K562 (cell line): ENCODE measurements at regions not wholly inside any gene's neighbourhood (a gene's known extent, or its start where the extent isn't known, plus 50 kb on each side); places are given as distances from the start of the nearest gene placed in this dataset.
"Not testable (repeated sequence)": the region's sequence is repeated elsewhere in the genome, so short reads cannot be mapped to it uniquely, and the experiment has no call there.

ENCODE experiments used
- ATAC-seq: fragments of 200-7000 bp; cut with Tn5 transposase; 3 replicates; pipeline ENCODE4 v1.9.1; 2020; ENCODE audit warnings: moderate library complexity
- BruUV-seq: library from RNA; stranded (reverse); fragments of 400-500 nt; replicated peaks from 2 replicates; lab custom pipeline; 2021; lab: Mats Ljungman, UMichigan
- CTCF ChIA-PET: fragments of 300-600 bp; formaldehyde crosslinking; extraction: SDS; loops from one replicate; lab custom pipeline; 2021; ENCODE audit warnings: low intra/inter-chr PET ratio; lab: Yijun Ruan, JAX
- POLR2A ChIA-PET: fragments of 300-600, 350-650 bp; sonication (Branson Sonifier 250); formaldehyde crosslinking; extraction: SDS; loops from one replicate; lab custom pipeline; 2021; ENCODE audit warnings: antibody characterized with exemption, inconsistent platforms; lab: Yijun Ruan, JAX
- DNase-seq, 4 experiments: peaks; one replicate each; pipeline versions ENCODE4 v3.0.0 to v3.0.0-alpha.2; 2011 to 2018; ENCODE audit warnings: low spot score in 3 of 4, mixed read lengths in 3 of 4; ENCODE audit errors: extremely low read depth in 1 of 4
- FAIRE-seq: peaks from 2 replicates; lab custom pipeline; 2011; peaks lifted over from hg19 to GRCh38; lab: Jason Lieb, UNC
- H2AFZ ChIP-seq: 2 replicates; pipeline ENCODE4 v1.6.0; 2011; ENCODE audit warnings: low read depth, low read length, control low read depth, inconsistent platforms
- H3K27ac ChIP-seq: fragments of 200-600 bp; 3 replicates; pipeline ENCODE4 v1.8.0; 2011; ENCODE audit warnings: low read depth, mild to moderate bottlenecking, control low read depth, inconsistent platforms, low read length, moderate library complexity, mixed read lengths; ENCODE audit errors: extremely low read depth
- H3K27me3 ChIP-seq, 2 experiments: fragments of 300-600 bp in 1 of 2; 2 replicates in 1 of 2; 3 replicates in 1 of 2; pipeline versions ENCODE4 v1.6.0 to v1.8.0; 2011; ENCODE audit warnings: inconsistent platforms in 2 of 2, low read length in 2 of 2, mild to moderate bottlenecking in 1 of 2, mixed read lengths in 1 of 2, moderate library complexity in 1 of 2; ENCODE audit not compliant: control insufficient read depth in 2 of 2, insufficient read depth in 2 of 2
- H3K36me3 ChIP-seq: fragments of 300-600 bp; 3 replicates; pipeline ENCODE4 v1.8.0; 2011; ENCODE audit warnings: mild to moderate bottlenecking, low read length, inconsistent platforms; ENCODE audit not compliant: control insufficient read depth, insufficient read depth
- H3K4me1 ChIP-seq, 2 experiments: fragments of 200-600 bp in 1 of 2; replicated peaks in 1 of 2; 2 replicates in 1 of 2; 3 replicates in 1 of 2; pipeline versions ENCODE4 v1.5.1 to v1.8.0; 2011; ENCODE audit warnings: inconsistent platforms in 2 of 2, low read length in 2 of 2, mild to moderate bottlenecking in 1 of 2, mixed read lengths in 1 of 2, moderate library complexity in 1 of 2; ENCODE audit not compliant: control insufficient read depth in 2 of 2, insufficient read depth in 2 of 2
- H3K4me2 ChIP-seq: 2 replicates; pipeline ENCODE4 v1.6.1; 2011; ENCODE audit warnings: low read length, control low read depth, inconsistent platforms, mixed read lengths; ENCODE audit not compliant: insufficient read depth
- H3K4me3 ChIP-seq: fragments of 200-600 bp; sonication (generic), shearing (Covaris generic); 2 replicates; pipeline ENCODE4 v1.5.1; 2016; ENCODE audit warnings: control low read depth, inconsistent platforms
- H3K79me2 ChIP-seq: fragments of 200-600 bp; 3 replicates; pipeline ENCODE4 v1.8.0; 2011; ENCODE audit warnings: low read length, inconsistent platforms; ENCODE audit not compliant: control insufficient read depth, insufficient read depth
- H3K9ac ChIP-seq, 2 experiments: 2 replicates each; pipeline versions ENCODE4 v1.6.0 to v1.6.1; 2011; ENCODE audit warnings: low read depth in 2 of 2, low read length in 2 of 2, control low read depth in 1 of 2, inconsistent platforms in 1 of 2, mild to moderate bottlenecking in 1 of 2, mixed read lengths in 1 of 2; ENCODE audit not compliant: insufficient read depth in 1 of 2
- H3K9me1 ChIP-seq: one replicate; pipeline ENCODE4 v1.6.0; 2011; ENCODE audit warnings: inconsistent platforms, mild to moderate bottlenecking, low read length, moderate library complexity; ENCODE audit not compliant: control insufficient read depth, insufficient read depth
- H3K9me3 ChIP-seq: replicated peaks from 2 replicates; pipeline ENCODE4 v1.5.1; 2011; ENCODE audit warnings: low read depth, low read length, inconsistent platforms; ENCODE audit not compliant: control insufficient read depth, insufficient read depth
- H4K20me1 ChIP-seq: replicated peaks from 2 replicates; pipeline ENCODE4 v1.6.1; 2011; ENCODE audit warnings: low read length, inconsistent platforms, mixed read lengths; ENCODE audit not compliant: control insufficient read depth, insufficient read depth
- NFIC ChIP-seq: fragments of 450-650 bp; IDR thresholded peaks from 2 replicates; pipeline ENCODE4 v1.6.1; 2017; ENCODE audit warnings: mild to moderate bottlenecking, inconsistent platforms
- RFX1 ChIP-seq: fragments of 450-650 bp; IDR thresholded peaks from 2 replicates; pipeline ENCODE4 v1.6.1; 2016; ENCODE audit warnings: mild to moderate bottlenecking, moderate library complexity
- ZNF785 ChIP-seq: fragments of 250-450 bp; sonication (Bioruptor Pico); IDR thresholded peaks from 2 replicates; pipeline ENCODE4 v1.4.0; 2020; ENCODE audit warnings: mild to moderate bottlenecking
- WGBS: fragments of 100-300 bp; shearing (Covaris generic); methylation state at CpG from one replicate; pipeline ENCODE4 v1.1.6; 2016; ENCODE audit warnings: low coverage, mixed read lengths; ENCODE audit not compliant: insufficient coverage; ENCODE audit errors: missing lambda C conversion rate; 5-methylcytosine and 5-hydroxymethylcytosine counted together
- in situ Hi-C: fragments of 300-500 bp; cut with MboI; formaldehyde crosslinking; loops from 4 replicates; pipeline ENCODE4 v1.15.0; 2018; ENCODE audit warnings: inconsistent platforms, mixed read lengths
- intact Hi-C: fragments of 100-400 bp; cut with micrococcal nuclease; formaldehyde crosslinking; loops from 2 replicates; pipeline ENCODE4 v1.14.2; 2022

DNA sequence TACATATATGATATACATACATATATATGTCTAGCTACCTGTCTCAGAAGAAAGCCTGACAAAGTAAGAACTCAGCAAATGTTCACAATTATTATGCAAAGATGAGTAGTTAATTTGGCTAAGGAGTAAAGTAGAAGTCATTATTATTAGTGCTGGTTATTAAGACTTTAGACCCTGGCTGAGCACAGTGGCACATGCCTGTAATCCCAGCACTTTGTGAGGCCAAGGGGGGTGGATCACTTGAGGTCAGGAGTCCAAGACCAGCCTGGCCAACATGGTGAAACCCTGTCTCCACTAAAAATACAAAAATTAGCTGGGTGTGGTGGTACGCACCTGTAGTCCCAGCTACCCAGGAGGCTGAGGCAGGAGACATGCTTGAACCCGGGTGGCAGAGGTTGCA, 71.8 kb upstream of the MELK start:
- H3K4me3 ChIP-seq, FAIRE-seq, H3K9ac ChIP-seq, H3K4me2 ChIP-seq, H3K9me3 ChIP-seq, ATAC-seq, H3K9me1 ChIP-seq, BruUV-seq, H2AFZ ChIP-seq, H3K4me1 ChIP-seq, H3K27ac ChIP-seq, CTCF ChIA-PET, in situ Hi-C loops, H3K36me3 ChIP-seq, intact Hi-C loops, H3K79me2 ChIP-seq, H4K20me1 ChIP-seq, DNase-seq: not testable (repeated sequence)
- peaks cover 3 to 12% of the 10 kb centered on the region in 2 experiments; a peak in 1 of 5 replicates for H3K27me3 ChIP-seq
- WGBS = 60% methylated on average over 1 of the region's 2 CpGs
- POLR2A ChIA-PET = interaction anchor here (1.6 kb wide), 1 partner anchor 13 kb away, joined by 4 read pairs; no protein-coding TSS in a partner anchor

DNA sequence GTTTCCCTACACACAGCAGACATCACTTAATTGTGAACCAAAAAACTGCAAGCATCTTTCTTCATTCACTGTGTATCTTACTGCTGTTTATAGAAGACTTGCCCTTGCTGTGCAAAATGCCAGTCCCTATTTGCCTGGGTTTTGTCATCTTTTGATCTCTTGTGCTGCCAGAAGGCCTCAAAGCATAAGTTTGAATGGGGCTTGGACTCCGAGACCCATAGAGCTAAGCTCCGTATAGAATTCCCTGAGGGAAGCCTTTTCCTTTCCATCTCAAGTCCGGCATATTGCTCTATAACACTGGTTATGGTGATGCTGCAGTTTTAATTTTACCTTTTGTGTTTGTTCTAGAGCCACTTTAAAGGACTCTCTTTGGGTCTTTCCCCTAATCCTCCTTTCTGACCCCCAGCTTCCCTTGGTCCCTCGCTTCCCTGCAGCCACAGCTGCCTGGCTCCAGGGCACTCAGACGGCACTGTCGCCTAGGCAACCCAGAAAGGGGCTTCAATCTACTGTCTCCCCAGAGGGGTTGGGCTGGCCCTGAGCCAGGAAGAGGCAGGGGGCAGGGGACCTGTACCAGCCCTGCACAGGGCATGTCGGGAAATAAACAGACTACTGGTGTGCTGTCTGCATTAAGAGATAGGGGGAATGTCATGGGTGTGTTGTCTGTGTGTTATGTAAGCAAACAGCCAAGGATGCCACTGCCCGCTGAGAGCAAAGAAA, 73.4 kb upstream of the MELK start:
- no peaks in the 10 kb centered on the region for H3K36me3 ChIP-seq
- peaks cover 3 to 12% of the 10 kb centered on the region in 2 experiments; a peak in 1 of 5 replicates for H3K27me3 ChIP-seq
- WGBS = 20% methylated on average over 7 of the region's 8 CpGs
- H3K27ac ChIP-seq = no peak overlapping the region
- no TSS peak for BruUV-seq
- no peak overlapping the region for H2AFZ ChIP-seq
- 0 out of 2 replicates have a peak, but pooled peaks have one; percentile 28 for TF ChIP-seq RFX1
- TF ChIP-seq ZNF785 = no peak
- TF ChIP-seq NFIC = peak; percentile 54; the same call in 1 of the 2 replicates
- DNase-seq (no peak), FAIRE-seq (no peak), ATAC-seq (no peak)
- H3K4me1 ChIP-seq = no peaks in the 10 kb centered on the region; a peak in 1 of 5 replicates
- no peaks in the 10 kb centered on the region for H3K9me1 ChIP-seq
- H3K4me2 ChIP-seq = no peak overlapping the region
- no peaks in the 10 kb centered on the region for H4K20me1 ChIP-seq
- in situ Hi-C loops (no loop called here), intact Hi-C loops (no loop called here)
- POLR2A ChIA-PET = interaction anchor here (1.6 kb wide), 1 partner anchor 11 kb away, joined by 4 read pairs; no protein-coding TSS in a partner anchor
- no peaks in the 10 kb centered on the region for H3K9me3 ChIP-seq
- no peak overlapping the region for H3K4me3 ChIP-seq
- H3K79me2 ChIP-seq = no peaks in the 10 kb centered on the region
- H3K9ac ChIP-seq = no peak overlapping the region
- CTCF ChIA-PET = no interaction called here
